ENCODE measurements at regions not wholly inside any gene's neighbourhood (a gene's known extent, or its start where the extent isn't known, plus 50 kb on each side); places are given as distances from the start of the nearest gene placed in this dataset.

GRCh38 chr14:22280497-22281316 is 308.3 kb downstream of the DAD1 start:
- Histone ChIP-seq H3K4me3 (no peak overlapping the region), H3F3A (ENCODE audit: insufficient read depth, low read depth) (no peaks in the 10 kb centered on the region), H3K4me1 (replicated peaks; ENCODE audit: insufficient read depth) (peaks cover 8% of the 10 kb centered on the region; the same call in 1 of the 2 replicates), H3K27ac (no peak overlapping the region), H3K4me2 (no peak overlapping the region), H3K36me3 (ENCODE audit: low read depth) (no peaks in the 10 kb centered on the region), H2AFZ (no peak overlapping the region), H3K79me2 (ENCODE audit: low read depth) (no peaks in the 10 kb centered on the region), H4K20me1 (ENCODE audit: insufficient read depth) (no peaks in the 10 kb centered on the region), H3K27me3 (ENCODE audit: insufficient read depth, low read depth) (no peaks in the 10 kb centered on the region), H3K9me3 (ENCODE audit: insufficient read depth, low read depth) (no peaks in the 10 kb centered on the region), H3K9me2 (ENCODE audit: insufficient read depth) (no peaks in the 10 kb centered on the region)
- TF ChIP-seq CTCF (conservative IDR thresholded peaks at IDR 0.05), result no peak
- TF ChIP-seq EZH2 (IDR thresholded peaks at IDR 0.05; ENCODE audit: low read depth), result no peak
- CTCF ChIA-PET, result no interaction called here
- no TSS peak for BruUV-seq (replicated peaks)
- POLR2A ChIA-PET (ENCODE audit: unreplicated experiment), result interaction anchor here (0.5 kb wide), 1 partner anchor 29 kb away, joined by 4 read pairs; no protein-coding TSS in a partner anchor
- intact Hi-C loops (cut with micrococcal nuclease; ENCODE audit: unreplicated experiment), result no loop called here
- no peak for DNase-seq

- Histone ChIP-seq H3K9me3 (ENCODE audit: insufficient read depth, low read depth) (no peaks in the 10 kb centered on the region), H3K9me2 (ENCODE audit: insufficient read depth) (no peaks in the 10 kb centered on the region), H3K79me2 (ENCODE audit: low read depth) (no peaks in the 10 kb centered on the region), H3K36me3 (ENCODE audit: low read depth) (no peaks in the 10 kb centered on the region), H4K20me1 (ENCODE audit: insufficient read depth) (no peaks in the 10 kb centered on the region), H3K27me3 (ENCODE audit: insufficient read depth, low read depth) (no peaks in the 10 kb centered on the region), H3K4me3 (no peak overlapping the region), H2AFZ (no peak overlapping the region), H3K27ac (no peak overlapping the region), H3F3A (ENCODE audit: insufficient read depth, low read depth) (no peaks in the 10 kb centered on the region), H3K4me1 (replicated peaks; ENCODE audit: insufficient read depth) (no peaks in the 10 kb centered on the region), H3K4me2 (no peak overlapping the region)
- BruUV-seq (replicated peaks), result no TSS peak
- TF ChIP-seq CTCF (conservative IDR thresholded peaks at IDR 0.05), result peak; percentile 71
- no peak for TF ChIP-seq EZH2 (IDR thresholded peaks at IDR 0.05; ENCODE audit: low read depth)
- ChIA-PET CTCF (interaction anchor here (0.7 kb wide), 1 partner anchor 18 kb away, joined by 3 read pairs; no protein-coding TSS in a partner anchor), POLR2A (ENCODE audit: unreplicated experiment) (interaction anchor here (0.8 kb wide), 1 partner anchor 344 kb away, joined by 3 read pairs; no protein-coding TSS in a partner anchor)
- no peak for DNase-seq
- intact Hi-C loops (cut with micrococcal nuclease; ENCODE audit: unreplicated experiment), result loop anchor here (1.0 to 5.0 kb wide), 2 partner anchors 95 to 196 kb away; no protein-coding TSS in a partner anchor
Observed at GRCh38 chr14:22276913-22277816, 311.9 kb downstream of the DAD1 start.

Data from PC-9 (cell line).